OCI-LY1 (cell line): ENCODE measurements at regions not wholly inside any gene's neighbourhood (a gene's known extent, or its start where the extent isn't known, plus 50 kb on each side); places are given as distances from the start of the nearest gene placed in this dataset.

Source experiments
- H2AFZ ChIP-seq: fragments of 200-600 bp; sonication (generic), shearing (Covaris generic); 2 replicates; pipeline ENCODE4 v1.6.0; 2014; ENCODE audit warnings: antibody characterized with exemption, mild to moderate bottlenecking, low read length
- H3F3A ChIP-seq: fragments of 200-600 bp; sonication (generic), shearing (Covaris generic); 2 replicates; pipeline ENCODE4 v1.6.0; 2014; ENCODE audit warnings: mild to moderate bottlenecking, antibody characterized with exemption, low read length, moderate library complexity; ENCODE audit not compliant: insufficient read depth
- H3K27ac ChIP-seq: fragments of 200-600 bp; sonication (generic); 2 replicates; pipeline ENCODE4 v1.5.1; 2014; ENCODE audit warnings: low read length, mixed run types, mild to moderate bottlenecking, low read depth; ENCODE audit not compliant: poor library complexity, severe bottlenecking
- H3K27me3 ChIP-seq: fragments of 200-600 bp; sonication (generic); 2 replicates; pipeline ENCODE4 v1.6.0; 2014; ENCODE audit warnings: antibody characterized with exemption, mild to moderate bottlenecking, low read length, moderate library complexity; ENCODE audit not compliant: insufficient read depth
- H3K36me3 ChIP-seq: fragments of 200-600 bp; sonication (generic); 2 replicates; pipeline ENCODE4 v1.6.1; 2014; ENCODE audit warnings: mild to moderate bottlenecking, antibody characterized with exemption, low read length, moderate library complexity, mixed read lengths; ENCODE audit not compliant: insufficient read depth
- H3K4me1 ChIP-seq: fragments of 200-600 bp; sonication (generic); 2 replicates; pipeline ENCODE4 v1.5.1; 2014; ENCODE audit warnings: mild to moderate bottlenecking, low read length, moderate library complexity; ENCODE audit not compliant: insufficient read depth, severe bottlenecking
- H3K4me2 ChIP-seq: fragments of 200-600 bp; sonication (generic), shearing (Covaris generic); 2 replicates; pipeline ENCODE4 v1.6.1; 2014; ENCODE audit warnings: low read length
- H3K4me3 ChIP-seq: fragments of 200-600 bp; sonication (generic); 2 replicates; pipeline ENCODE4 v1.5.1; 2014; ENCODE audit warnings: low read length, low read depth, mild to moderate bottlenecking, mixed read lengths; ENCODE audit not compliant: poor library complexity, severe bottlenecking
- H3K79me2 ChIP-seq: fragments of 200-600 bp; shearing (Covaris generic); 2 replicates; pipeline ENCODE4 v1.6.1; 2016; ENCODE audit warnings: mixed run types, low read length, mixed read lengths; ENCODE audit not compliant: insufficient read depth
- H3K9ac ChIP-seq: fragments of 200-600 bp; sonication (generic), shearing (Covaris generic); 2 replicates; pipeline ENCODE4 v1.6.1; 2014; ENCODE audit warnings: mild to moderate bottlenecking, low read length, mixed read lengths
- H3K9me2 ChIP-seq: fragments of 200-600 bp; sonication (generic), shearing (Covaris generic); 2 replicates; pipeline ENCODE4 v1.6.1; 2014; ENCODE audit warnings: low read depth, mild to moderate bottlenecking, low read length, mixed read lengths
- H3K9me3 ChIP-seq: fragments of 200-600 bp; shearing (Covaris generic); 2 replicates; pipeline ENCODE4 v1.6.1; 2014; ENCODE audit warnings: low read length, mixed read lengths
- H4K20me1 ChIP-seq: fragments of 200-600 bp; sonication (generic), shearing (Covaris generic); 2 replicates; pipeline ENCODE4 v1.6.0; 2016; ENCODE audit warnings: mild to moderate bottlenecking, low read length; ENCODE audit not compliant: insufficient read depth
- EZH2 ChIP-seq: fragments of 200-600 bp; sonication (generic), shearing (Covaris generic); IDR thresholded peaks from 2 replicates; pipeline ENCODE4 v1.8.0; 2017; ENCODE audit warnings: borderline replicate concordance, mixed run types, mild to moderate bottlenecking, antibody characterized with exemption, low read length, moderate library complexity, mixed read lengths
- TF ChIP-seq, protein P1 (sequence below): fragments of 200-600 bp; sonication (generic), shearing (Covaris generic); IDR thresholded peaks from 2 replicates; pipeline ENCODE4 v1.5.1; 2017; ENCODE audit warnings: mild to moderate bottlenecking, antibody characterized with exemption, low read length, moderate library complexity, mixed read lengths

DNA sequence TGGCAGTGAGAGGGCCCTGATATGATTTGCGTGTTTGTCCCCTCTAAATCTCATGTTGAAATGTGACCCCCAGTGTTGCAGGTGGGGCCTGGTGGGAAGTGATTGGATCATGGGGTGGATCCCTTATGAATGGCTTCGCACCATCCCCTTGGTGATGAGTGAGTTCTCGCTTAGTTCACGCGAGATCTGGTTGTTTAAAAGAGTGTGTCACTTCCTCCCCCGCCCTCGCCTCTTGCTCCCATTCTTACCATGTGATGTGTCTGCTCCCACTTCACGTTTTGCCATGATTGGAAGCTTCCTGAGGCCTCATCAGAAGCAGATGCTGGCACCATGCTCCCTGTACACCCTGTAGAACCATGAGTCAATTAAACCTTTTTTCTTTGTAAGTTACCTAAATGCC, 319.9 kb upstream of the ID2 start:
- TF ChIP-seq EZH2 = no peak
- TF ChIP-seq, protein P1, sequence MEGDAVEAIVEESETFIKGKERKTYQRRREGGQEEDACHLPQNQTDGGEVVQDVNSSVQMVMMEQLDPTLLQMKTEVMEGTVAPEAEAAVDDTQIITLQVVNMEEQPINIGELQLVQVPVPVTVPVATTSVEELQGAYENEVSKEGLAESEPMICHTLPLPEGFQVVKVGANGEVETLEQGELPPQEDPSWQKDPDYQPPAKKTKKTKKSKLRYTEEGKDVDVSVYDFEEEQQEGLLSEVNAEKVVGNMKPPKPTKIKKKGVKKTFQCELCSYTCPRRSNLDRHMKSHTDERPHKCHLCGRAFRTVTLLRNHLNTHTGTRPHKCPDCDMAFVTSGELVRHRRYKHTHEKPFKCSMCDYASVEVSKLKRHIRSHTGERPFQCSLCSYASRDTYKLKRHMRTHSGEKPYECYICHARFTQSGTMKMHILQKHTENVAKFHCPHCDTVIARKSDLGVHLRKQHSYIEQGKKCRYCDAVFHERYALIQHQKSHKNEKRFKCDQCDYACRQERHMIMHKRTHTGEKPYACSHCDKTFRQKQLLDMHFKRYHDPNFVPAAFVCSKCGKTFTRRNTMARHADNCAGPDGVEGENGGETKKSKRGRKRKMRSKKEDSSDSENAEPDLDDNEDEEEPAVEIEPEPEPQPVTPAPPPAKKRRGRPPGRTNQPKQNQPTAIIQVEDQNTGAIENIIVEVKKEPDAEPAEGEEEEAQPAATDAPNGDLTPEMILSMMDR = no peak
- Histone ChIP-seq H3K9me3 (no peaks in the 10 kb centered on the region), H3K4me1 (no peaks in the 10 kb centered on the region), H3K27me3 (no peaks in the 10 kb centered on the region), H3F3A (no peaks in the 10 kb centered on the region), H3K27ac (no peak overlapping the region), H3K9ac (no peak overlapping the region), H4K20me1 (no peaks in the 10 kb centered on the region), H3K4me2 (no peak overlapping the region), H3K4me3 (no peak overlapping the region), H3K36me3 (no peaks in the 10 kb centered on the region; the same call in 1 of the 2 replicates), H2AFZ (no peak overlapping the region), H3K79me2 (no peaks in the 10 kb centered on the region), H3K9me2 (no peaks in the 10 kb centered on the region)

DNA sequence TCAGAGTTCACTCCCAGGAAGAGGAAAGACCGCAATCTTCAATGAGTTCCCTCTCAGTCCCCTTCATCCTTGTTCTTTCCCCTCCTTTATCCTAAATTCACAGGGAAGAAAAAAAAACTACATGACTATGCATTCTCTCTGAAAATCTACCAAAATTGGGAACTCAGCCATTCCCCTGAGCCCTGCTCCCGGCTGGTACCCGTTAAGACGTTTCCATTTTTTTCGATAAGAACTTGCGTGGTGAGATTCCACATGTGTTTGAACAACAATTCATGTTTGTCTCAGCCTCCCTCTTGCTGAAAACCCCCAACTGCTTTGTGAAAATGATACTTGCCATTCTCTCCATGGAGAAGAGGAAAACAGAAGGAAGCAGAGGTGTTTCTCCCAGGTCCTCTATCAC, 318.7 kb upstream of the ID2 start:
- Histone ChIP-seq H3K4me2 (no peak overlapping the region), H3K9me2 (no peaks in the 10 kb centered on the region), H3F3A (no peaks in the 10 kb centered on the region), H3K9me3 (no peaks in the 10 kb centered on the region), H2AFZ (no peak overlapping the region), H4K20me1 (no peaks in the 10 kb centered on the region), H3K9ac (no peak overlapping the region), H3K27me3 (no peaks in the 10 kb centered on the region), H3K36me3 (no peaks in the 10 kb centered on the region; the same call in 1 of the 2 replicates), H3K4me3 (no peak overlapping the region), H3K4me1 (no peaks in the 10 kb centered on the region), H3K27ac (no peak overlapping the region), H3K79me2 (no peaks in the 10 kb centered on the region)
- TF ChIP-seq, protein P1 = no peak
- no peak for TF ChIP-seq EZH2

DNA sequence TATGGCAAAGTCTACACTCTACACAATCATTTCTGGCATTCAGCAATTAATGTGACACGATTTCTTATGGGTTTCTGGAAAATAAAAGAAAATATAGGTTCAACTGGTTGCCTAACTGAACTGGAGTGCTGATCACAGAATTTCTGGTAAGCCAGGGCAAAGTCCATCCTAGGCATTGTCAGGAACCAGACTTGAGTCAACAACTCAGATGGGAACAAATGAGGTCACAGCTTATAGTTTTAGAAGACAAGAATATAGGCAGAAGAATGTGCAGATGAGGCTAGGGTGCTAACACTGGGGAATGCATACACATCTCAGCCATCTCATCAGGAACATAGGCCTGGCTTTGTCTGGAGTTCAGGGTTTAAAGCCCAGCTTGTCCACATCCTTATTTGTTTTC, 317.2 kb upstream of the ID2 start:
- Histone ChIP-seq H3K4me1 (no peaks in the 10 kb centered on the region), H3K79me2 (no peaks in the 10 kb centered on the region), H3K9ac (no peak overlapping the region), H3K4me3 (no peak overlapping the region), H2AFZ (no peak overlapping the region), H3K9me3 (no peaks in the 10 kb centered on the region), H3K36me3 (no peaks in the 10 kb centered on the region; the same call in 1 of the 2 replicates), H4K20me1 (no peaks in the 10 kb centered on the region), H3K27me3 (no peaks in the 10 kb centered on the region), H3K9me2 (no peaks in the 10 kb centered on the region), H3F3A (no peaks in the 10 kb centered on the region), H3K27ac (no peak overlapping the region), H3K4me2 (no peak overlapping the region)
- no peak for TF ChIP-seq EZH2
- TF ChIP-seq, protein P1 = no peak
